ENCODE measurements at regions not wholly inside any gene's neighbourhood (a gene's known extent, or its start where the extent isn't known, plus 50 kb on each side); places are given as distances from the start of the nearest gene placed in this dataset.

DNA sequence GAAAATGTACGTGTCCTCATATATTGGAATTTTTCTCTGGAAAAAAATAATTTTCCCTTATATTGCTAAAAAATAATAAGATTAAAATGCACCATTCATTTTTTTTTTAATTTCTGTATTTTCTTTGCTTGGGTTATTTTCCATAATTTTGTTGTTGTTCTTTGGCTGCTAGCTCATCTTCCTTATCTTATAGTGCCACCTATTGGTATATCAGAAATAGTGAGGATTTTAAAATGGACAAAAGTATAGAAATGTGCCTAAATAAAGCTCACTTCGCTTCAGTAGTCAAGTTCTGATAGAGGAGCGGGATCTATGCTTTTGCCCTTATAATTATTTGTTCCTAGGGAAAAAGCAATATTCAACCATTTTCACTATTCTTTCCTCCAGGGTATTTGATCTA, 134.8 kb downstream of the NAP1L3 start:
- Histone ChIP-seq H3K4me2 (ENCODE audit: insufficient read depth, insufficient read length, low read length) (no peak overlapping the region), H4K20me1 (ENCODE audit: control insufficient read depth, insufficient read depth, insufficient read length) (no peaks in the 10 kb centered on the region), H3K23ac (ENCODE audit: insufficient read length, low read depth, low read length) (no peak overlapping the region), H2AK5ac (ENCODE audit: insufficient read length, low read length) (no peak overlapping the region), H3K4me1 (ENCODE audit: insufficient read depth, low read length) (peaks cover 2% of the 10 kb centered on the region; the same call in 1 of the 2 replicates), H2BK15ac (ENCODE audit: low read depth, low read length) (no peak overlapping the region), H3K14ac (ENCODE audit: insufficient read depth, low read length) (no peak overlapping the region), H2AFZ (ENCODE audit: low read length) (no peak overlapping the region), H3K9me3 (ENCODE audit: control insufficient read depth, low read depth, low read length) (peaks cover 6% of the 10 kb centered on the region), H4K91ac (ENCODE audit: insufficient read length, low read depth, low read length) (no peak overlapping the region), H4K8ac (replicated peaks; ENCODE audit: insufficient read length, low read depth, low read length) (no peak overlapping the region), H2BK5ac (ENCODE audit: insufficient read length, low read length) (no peak overlapping the region), H3K23me2 (ENCODE audit: insufficient read length, low read depth, low read length, poor library complexity, severe bottlenecking) (no peaks in the 10 kb centered on the region), H3K27ac (ENCODE audit: insufficient read length, low read depth, low read length) (no peak overlapping the region), H2BK12ac (ENCODE audit: insufficient read length, low read depth, low read length) (no peak overlapping the region), H3K27me3 (ENCODE audit: insufficient read depth, low read length) (no peaks in the 10 kb centered on the region), H4K5ac (ENCODE audit: insufficient read length, low read depth, low read length) (no peak overlapping the region), H3K9ac (ENCODE audit: extremely low read depth, insufficient read length, low read length) (no peak overlapping the region), H3T11ph (ENCODE audit: low read length) (no peak overlapping the region), H3K18ac (ENCODE audit: insufficient read length, low read depth, low read length) (no peak overlapping the region), H3K79me1 (ENCODE audit: insufficient read depth, low read depth, low read length, poor library complexity, severe bottlenecking) (no peaks in the 10 kb centered on the region), H2BK20ac (ENCODE audit: low read depth, low read length, poor library complexity, severe bottlenecking) (no peak overlapping the region), H3K4ac (ENCODE audit: low read depth, low read length) (no peak overlapping the region), H3K79me2 (ENCODE audit: insufficient read depth, low read length) (no peaks in the 10 kb centered on the region), H3K56ac (ENCODE audit: insufficient read length, low read depth, low read length) (no peak overlapping the region), H2BK120ac (ENCODE audit: low read depth, low read length, poor library complexity, severe bottlenecking) (no peak overlapping the region)
- Mint-ChIP-seq H3K4me1 (peaks cover 7 to 20% of the 10 kb centered on the region in 2 experiments; a peak in 3 of 4 replicates), H3K36me3 (ENCODE audit: insufficient read depth in 1 of 3, low read depth in 3 of 3) (peaks cover 9 to 12% (median 11%) of the 10 kb centered on the region in 3 experiments; a peak in 6 of 7 replicates), H3K4me3 (no peak overlapping the region), H3K27ac (no peak overlapping the region), H3K27me3 (ENCODE audit: low read depth) (no peaks in the 10 kb centered on the region), H3K9me3 (peaks cover 6 to 9% of the 10 kb centered on the region in 2 experiments; a peak in 4 of 5 replicates)
- WGBS (ENCODE audit: extremely low coverage, insufficient read length, low lambda C conversion rate): no CpG with 5 or more reads among the region's 3 CpGs
- TF ChIP-seq CTCF (conservative IDR thresholded peaks at IDR 0.05): peak; percentile 83
- no peak for DNase-seq
